ENCODE measurements at regions not wholly inside any gene's neighbourhood (a gene's known extent, or its start where the extent isn't known, plus 50 kb on each side); places are given as distances from the start of the nearest gene placed in this dataset.

- TF ChIP-seq CTCF (IDR thresholded peaks at IDR 0.05), result no peak
- TF ChIP-seq EZH2 (IDR thresholded peaks at IDR 0.05; ENCODE audit: borderline replicate concordance, insufficient read depth, low read depth, low read length, poor library complexity, severe bottlenecking), result no peak
Measured at GRCh38 chr21:34305605-34306604, 57.9 kb upstream of the KCNE2 start.

All from B cell (primary cell).